ENCODE measurements at regions not wholly inside any gene's neighbourhood (a gene's known extent, or its start where the extent isn't known, plus 50 kb on each side); places are given as distances from the start of the nearest gene placed in this dataset.
"Not testable (repeated sequence)": the region's sequence is repeated elsewhere in the genome, so short reads cannot be mapped to it uniquely, and the experiment has no call there.

- H3K9me3 ChIP-seq (ENCODE audit: control insufficient read depth, insufficient read depth, low read length); H3K27me3 ChIP-seq (ENCODE audit: control insufficient read depth, insufficient read depth, low read length); H3K27ac ChIP-seq (ENCODE audit: low read length); H3K4me3 ChIP-seq (ENCODE audit: low read length); H3K36me3 ChIP-seq (ENCODE audit: control insufficient read depth, insufficient read depth, low read length); DNase-seq (ENCODE audit: low read depth, low spot score); H3K4me1 ChIP-seq (ENCODE audit: control insufficient read depth, insufficient read depth, low read length): not testable (repeated sequence)
- no CpG with 5 or more reads among the region's 5 CpGs for WGBS (ENCODE audit: insufficient coverage, insufficient read length)
Measured at GRCh38 chr18:73324187-73324831, 456.5 kb upstream of the NETO1 start.

DNA sequence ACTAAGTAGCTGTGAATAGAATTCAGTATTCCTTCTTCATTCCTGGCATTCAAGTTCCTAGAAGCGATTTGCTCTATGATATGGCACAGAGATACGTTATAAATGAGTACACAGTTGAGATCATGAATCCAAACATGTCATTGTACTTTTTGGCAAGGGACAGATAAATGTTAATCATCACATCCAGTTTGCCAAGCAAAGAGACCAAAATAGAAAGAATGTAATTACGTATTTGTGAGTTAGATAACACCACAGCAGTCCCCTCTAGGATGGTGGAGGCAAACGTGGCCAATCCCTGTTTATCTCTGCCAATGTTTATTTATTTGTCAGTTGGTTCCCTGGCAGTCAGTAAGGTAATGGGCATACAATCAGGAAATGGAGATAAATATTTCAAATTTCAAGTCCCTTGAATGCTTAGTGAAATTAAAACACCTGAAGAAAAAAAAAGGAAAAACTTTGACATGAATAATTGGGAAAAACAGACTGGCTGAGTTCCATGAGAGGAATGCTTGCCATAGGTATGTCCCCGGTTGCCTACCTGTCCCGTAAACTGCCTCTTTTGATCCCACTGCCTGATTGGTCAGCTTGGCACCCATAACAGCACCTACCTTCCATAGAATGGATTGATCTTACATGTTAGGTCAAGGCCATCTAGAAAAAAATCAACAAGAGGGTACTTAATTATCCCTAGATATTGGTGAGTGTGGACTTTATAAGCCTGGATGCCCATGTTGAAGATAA lies 451.1 kb upstream of the NETO1 start:
- Histone ChIP-seq H3K27ac (ENCODE audit: low read length) (no peak overlapping the region), H3K36me3 (ENCODE audit: control insufficient read depth, insufficient read depth, low read length) (no peaks in the 10 kb centered on the region), H3K4me3 (ENCODE audit: low read length) (no peak overlapping the region), H3K27me3 (ENCODE audit: control insufficient read depth, insufficient read depth, low read length) (no peaks in the 10 kb centered on the region), H3K9me3 (ENCODE audit: control insufficient read depth, insufficient read depth, low read length) (no peaks in the 10 kb centered on the region), H3K4me1 (ENCODE audit: control insufficient read depth, insufficient read depth, low read length) (no peaks in the 10 kb centered on the region)
- WGBS (ENCODE audit: insufficient coverage, insufficient read length), result no CpG with 5 or more reads among the region's 6 CpGs
- no peak for DNase-seq (ENCODE audit: low read depth, low spot score)

- DNase-seq (ENCODE audit: low read depth, low spot score), result no peak
Measured at GRCh38 chr18:73316513-73316912, 448.7 kb upstream of the NETO1 start.

DNA sequence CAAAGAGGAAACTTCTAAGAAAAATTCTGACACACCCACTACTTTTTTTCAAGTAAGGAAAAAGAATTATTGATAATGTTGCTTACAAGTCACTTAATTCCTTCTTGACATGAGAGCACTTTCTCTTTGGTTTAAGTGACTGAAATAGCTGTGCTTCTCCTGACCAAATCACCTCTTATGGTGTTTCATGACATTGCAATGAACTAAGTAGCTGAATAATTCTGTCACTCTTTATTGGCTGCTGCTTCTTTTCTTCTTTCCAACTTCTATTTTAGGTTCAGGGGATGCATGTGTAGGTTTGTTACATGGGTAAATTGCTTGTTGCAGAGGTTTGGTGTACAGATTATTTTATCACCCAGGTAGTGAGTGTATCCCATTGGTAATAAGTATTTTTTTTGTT lies 447.6 kb upstream of the NETO1 start:
- no peak for DNase-seq (ENCODE audit: low read depth, low spot score)

More at GRCh38 chr18:73316513-73316912, 448.7 kb upstream of the NETO1 start:
- Histone ChIP-seq H3K27me3 (ENCODE audit: control insufficient read depth, insufficient read depth, low read length) (no peaks in the 10 kb centered on the region), H3K36me3 (ENCODE audit: control insufficient read depth, insufficient read depth, low read length) (no peaks in the 10 kb centered on the region), H3K27ac (ENCODE audit: low read length) (no peak overlapping the region), H3K4me3 (ENCODE audit: low read length) (no peak overlapping the region), H3K9me3 (ENCODE audit: control insufficient read depth, insufficient read depth, low read length) (no peaks in the 10 kb centered on the region), H3K4me1 (ENCODE audit: control insufficient read depth, insufficient read depth, low read length) (no peaks in the 10 kb centered on the region)
- no CpG with 5 or more reads among the region's 1 CpG for WGBS (ENCODE audit: insufficient coverage, insufficient read length)

DNA sequence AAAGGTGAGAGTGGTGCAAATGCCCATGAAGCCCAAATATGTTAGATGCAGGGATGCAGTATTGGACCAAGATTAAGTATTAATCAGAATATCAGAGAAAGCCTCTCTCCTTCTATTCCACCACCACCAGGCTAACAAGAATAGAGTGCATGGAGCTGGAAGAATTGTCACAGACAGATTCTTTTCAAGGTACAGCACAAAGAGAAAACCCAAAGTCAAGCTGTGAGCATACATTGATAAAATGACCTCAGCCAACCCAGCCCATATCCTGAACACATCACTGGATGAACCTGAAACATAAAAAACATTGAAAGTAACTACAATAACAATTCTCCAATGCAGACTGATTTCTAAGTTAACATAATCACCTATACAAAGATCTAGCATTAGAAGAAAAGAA lies 445.7 kb upstream of the NETO1 start:
- H3K27ac ChIP-seq (ENCODE audit: low read length), result no peak overlapping the region
- no peaks in the 10 kb centered on the region for H3K27me3 ChIP-seq (ENCODE audit: control insufficient read depth, insufficient read depth, low read length)
- H3K4me3 ChIP-seq (ENCODE audit: low read length), result no peak overlapping the region
- no peaks in the 10 kb centered on the region for H3K4me1 ChIP-seq (ENCODE audit: control insufficient read depth, insufficient read depth, low read length)
- no peaks in the 10 kb centered on the region for H3K36me3 ChIP-seq (ENCODE audit: control insufficient read depth, insufficient read depth, low read length)
- no peak for DNase-seq (ENCODE audit: low read depth, low spot score)
- no peaks in the 10 kb centered on the region for H3K9me3 ChIP-seq (ENCODE audit: control insufficient read depth, insufficient read depth, low read length)

More for the DNA sequence above, 447.6 kb upstream of the NETO1 start:
- Histone ChIP-seq H3K27me3 (ENCODE audit: control insufficient read depth, insufficient read depth, low read length) (no peaks in the 10 kb centered on the region), H3K4me1 (ENCODE audit: control insufficient read depth, insufficient read depth, low read length) (no peaks in the 10 kb centered on the region), H3K36me3 (ENCODE audit: control insufficient read depth, insufficient read depth, low read length) (no peaks in the 10 kb centered on the region), H3K9me3 (ENCODE audit: control insufficient read depth, insufficient read depth, low read length) (no peaks in the 10 kb centered on the region), H3K27ac (ENCODE audit: low read length) (no peak overlapping the region), H3K4me3 (ENCODE audit: low read length) (no peak overlapping the region)

- no peaks in the 10 kb centered on the region for H3K27me3 ChIP-seq (ENCODE audit: control insufficient read depth, insufficient read depth, low read length)
- no peak overlapping the region for H3K4me3 ChIP-seq (ENCODE audit: low read length)
- no CpG with 5 or more reads among the region's 2 CpGs for WGBS (ENCODE audit: insufficient coverage, insufficient read length)
- DNase-seq (ENCODE audit: low read depth, low spot score), result no peak
- H3K4me1 ChIP-seq (ENCODE audit: control insufficient read depth, insufficient read depth, low read length), result no peaks in the 10 kb centered on the region
- no peaks in the 10 kb centered on the region for H3K9me3 ChIP-seq (ENCODE audit: control insufficient read depth, insufficient read depth, low read length)
- H3K36me3 ChIP-seq (ENCODE audit: control insufficient read depth, insufficient read depth, low read length), result no peaks in the 10 kb centered on the region
- H3K27ac ChIP-seq (ENCODE audit: low read length), result no peak overlapping the region
Measured at GRCh38 chr18:73296686-73297085, 428.9 kb upstream of the NETO1 start.

DNA sequence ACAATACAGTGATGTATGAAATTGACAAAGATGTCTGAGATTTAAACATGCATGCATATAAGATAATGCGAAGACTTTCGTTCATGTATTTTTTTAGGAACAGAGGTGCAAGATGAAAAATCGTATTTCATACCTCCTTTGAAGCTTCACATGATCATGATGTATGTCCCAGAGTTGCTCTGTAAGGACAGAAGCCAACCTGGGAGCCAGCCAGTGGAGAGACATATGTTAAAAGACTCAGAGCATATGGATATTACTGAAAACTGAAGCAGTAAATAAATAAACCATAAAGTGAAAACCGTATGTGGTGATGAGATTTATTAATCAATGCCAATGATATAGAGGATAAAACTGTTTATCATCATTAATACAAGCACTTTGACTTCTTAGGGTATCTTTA lies 424.4 kb upstream of the NETO1 start:
- no CpG with 5 or more reads among the region's 4 CpGs for WGBS (ENCODE audit: insufficient coverage, insufficient read length)
- Histone ChIP-seq H3K27ac (ENCODE audit: low read length) (no peak overlapping the region), H3K4me3 (ENCODE audit: low read length) (no peak overlapping the region), H3K36me3 (ENCODE audit: control insufficient read depth, insufficient read depth, low read length) (no peaks in the 10 kb centered on the region), H3K4me1 (ENCODE audit: control insufficient read depth, insufficient read depth, low read length) (no peaks in the 10 kb centered on the region), H3K9me3 (ENCODE audit: control insufficient read depth, insufficient read depth, low read length) (no peaks in the 10 kb centered on the region), H3K27me3 (ENCODE audit: control insufficient read depth, insufficient read depth, low read length) (no peaks in the 10 kb centered on the region)
- DNase-seq (ENCODE audit: low read depth, low spot score), result no peak

- no CpG with 5 or more reads among the region's 3 CpGs for WGBS (ENCODE audit: insufficient coverage, insufficient read length)
- no peak for DNase-seq (ENCODE audit: low read depth, low spot score)
- Histone ChIP-seq H3K4me3 (ENCODE audit: low read length) (no peak overlapping the region), H3K27me3 (ENCODE audit: control insufficient read depth, insufficient read depth, low read length) (no peaks in the 10 kb centered on the region), H3K27ac (ENCODE audit: low read length) (no peak overlapping the region), H3K36me3 (ENCODE audit: control insufficient read depth, insufficient read depth, low read length) (no peaks in the 10 kb centered on the region), H3K9me3 (ENCODE audit: control insufficient read depth, insufficient read depth, low read length) (no peaks in the 10 kb centered on the region), H3K4me1 (ENCODE audit: control insufficient read depth, insufficient read depth, low read length) (no peaks in the 10 kb centered on the region)
Measured at GRCh38 chr18:73288813-73289212, 421.0 kb upstream of the NETO1 start.

DNA sequence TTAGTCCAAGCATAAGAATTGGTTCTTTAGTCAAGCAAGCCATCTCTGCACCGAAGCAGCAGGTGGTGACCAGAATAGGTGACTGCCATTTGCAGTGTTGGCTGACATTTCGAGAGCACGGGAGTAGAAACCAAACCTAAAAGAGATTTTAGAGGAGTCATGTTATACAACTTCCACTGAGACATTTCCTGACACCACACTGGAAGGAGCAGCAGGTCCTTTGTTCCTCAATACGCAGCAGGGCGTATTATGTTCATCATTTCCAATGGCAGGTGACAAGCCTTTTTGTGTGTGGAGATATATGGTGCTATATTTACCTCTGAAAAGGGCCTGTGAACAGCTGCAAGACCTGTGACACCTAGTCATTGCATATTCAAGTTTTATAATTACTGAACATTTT lies 418.8 kb upstream of the NETO1 start:
- Histone ChIP-seq H3K4me1 (ENCODE audit: control insufficient read depth, insufficient read depth, low read length) (no peaks in the 10 kb centered on the region), H3K36me3 (ENCODE audit: control insufficient read depth, insufficient read depth, low read length) (no peaks in the 10 kb centered on the region), H3K4me3 (ENCODE audit: low read length) (no peak overlapping the region), H3K27me3 (ENCODE audit: control insufficient read depth, insufficient read depth, low read length) (no peaks in the 10 kb centered on the region), H3K9me3 (ENCODE audit: control insufficient read depth, insufficient read depth, low read length) (no peaks in the 10 kb centered on the region), H3K27ac (ENCODE audit: low read length) (no peak overlapping the region)
- DNase-seq (ENCODE audit: low read depth, low spot score), result no peak
- WGBS (ENCODE audit: insufficient coverage, insufficient read length), result no CpG with 5 or more reads among the region's 5 CpGs

DNA sequence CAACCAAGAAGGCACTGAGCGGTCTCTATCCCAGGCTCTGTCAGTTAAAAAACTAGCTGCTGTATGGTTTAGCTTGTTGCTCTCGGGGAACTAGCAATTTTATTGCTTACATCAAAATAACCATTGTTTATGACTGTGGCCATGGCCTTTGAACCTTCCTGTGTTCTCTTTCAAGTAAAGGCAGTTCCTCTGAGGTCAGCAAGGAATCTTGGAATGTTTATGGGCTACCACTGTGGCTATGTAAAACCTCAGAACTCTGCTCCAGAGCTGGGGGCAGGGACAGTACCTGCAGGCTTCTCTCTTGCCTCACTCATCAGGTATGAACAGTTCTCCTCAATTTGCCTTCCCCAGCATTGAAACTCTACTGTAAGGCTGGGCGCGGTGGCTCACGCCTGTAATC lies 416.0 kb upstream of the NETO1 start:
- H3K36me3 ChIP-seq (ENCODE audit: control insufficient read depth, insufficient read depth, low read length), result no peaks in the 10 kb centered on the region

GRCh38 chr18:73283032-73283431 lies 415.2 kb upstream of the NETO1 start:
- WGBS (ENCODE audit: insufficient coverage, insufficient read length), result no CpG with 5 or more reads among the region's 2 CpGs

More for the DNA sequence above, 416.0 kb upstream of the NETO1 start:
- no peak overlapping the region for H3K27ac ChIP-seq (ENCODE audit: low read length)
- DNase-seq (ENCODE audit: low read depth, low spot score), result no peak
- no CpG with 5 or more reads among the region's 5 CpGs for WGBS (ENCODE audit: insufficient coverage, insufficient read length)
- H3K4me3 ChIP-seq (ENCODE audit: low read length), result no peak overlapping the region
- H3K9me3 ChIP-seq (ENCODE audit: control insufficient read depth, insufficient read depth, low read length), result no peaks in the 10 kb centered on the region
- H3K4me1 ChIP-seq (ENCODE audit: control insufficient read depth, insufficient read depth, low read length), result no peaks in the 10 kb centered on the region
- H3K27me3 ChIP-seq (ENCODE audit: control insufficient read depth, insufficient read depth, low read length), result no peaks in the 10 kb centered on the region

More at GRCh38 chr18:73283032-73283431, 415.2 kb upstream of the NETO1 start:
- DNase-seq (ENCODE audit: low read depth, low spot score), result no peak
- Histone ChIP-seq H3K36me3 (ENCODE audit: control insufficient read depth, insufficient read depth, low read length) (no peaks in the 10 kb centered on the region), H3K27me3 (ENCODE audit: control insufficient read depth, insufficient read depth, low read length) (no peaks in the 10 kb centered on the region), H3K9me3 (ENCODE audit: control insufficient read depth, insufficient read depth, low read length) (no peaks in the 10 kb centered on the region), H3K4me1 (ENCODE audit: control insufficient read depth, insufficient read depth, low read length) (no peaks in the 10 kb centered on the region), H3K4me3 (ENCODE audit: low read length) (no peak overlapping the region), H3K27ac (ENCODE audit: low read length) (no peak overlapping the region)

Data from iPS DF 6.9 (cell line).